ENCODE measurements at regions not wholly inside any gene's neighbourhood (a gene's known extent, or its start where the extent isn't known, plus 50 kb on each side); places are given as distances from the start of the nearest gene placed in this dataset.

DNA sequence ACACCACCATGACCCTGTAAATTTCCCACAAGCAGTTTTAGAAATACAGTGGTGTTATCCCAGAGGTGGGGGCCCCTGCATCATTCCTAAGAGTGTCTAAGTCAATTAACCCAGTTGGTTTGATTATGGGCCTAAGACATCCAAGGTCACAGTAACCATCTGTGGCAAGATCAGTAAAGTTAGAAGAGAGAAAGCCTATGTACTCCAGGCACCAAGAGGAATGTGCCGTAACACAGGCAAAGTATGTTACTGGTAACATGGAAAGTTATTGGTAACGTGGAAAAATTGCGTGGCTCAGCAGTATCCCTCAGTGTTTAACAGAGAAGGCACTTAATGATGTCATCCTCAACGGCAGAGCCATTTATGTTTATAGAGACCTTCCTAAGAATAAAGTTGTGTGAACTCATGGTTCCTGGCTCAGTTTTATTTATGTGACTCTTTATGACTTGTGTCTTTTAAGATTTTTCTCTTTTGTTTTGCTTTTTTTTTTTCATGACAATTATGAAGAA is 144.1 kb upstream of the RASGRP1 start:
- no peak for DNase-seq (ENCODE audit: low spot score)
- intact Hi-C loops (cut with DNase I): loop anchor here in 1 of 2 donors (5.0 kb wide), 1 partner anchor 1049 kb away; no protein-coding TSS in a partner anchor

GRCh38 chr15:38709196-38709595 is 144.6 kb upstream of the RASGRP1 start:
- no peak for DNase-seq (ENCODE audit: low spot score)
- intact Hi-C loops (cut with DNase I): loop anchor here in 1 of 2 donors (5.0 kb wide), 1 partner anchor 1048 kb away; no protein-coding TSS in a partner anchor

GRCh38 chr15:38714309-38715072 is 149.9 kb upstream of the RASGRP1 start:
- intact Hi-C loops (cut with DNase I): loop anchor here in 1 of 2 donors (5.0 kb wide), 1 partner anchor 1048 kb away; no protein-coding TSS in a partner anchor

DNA sequence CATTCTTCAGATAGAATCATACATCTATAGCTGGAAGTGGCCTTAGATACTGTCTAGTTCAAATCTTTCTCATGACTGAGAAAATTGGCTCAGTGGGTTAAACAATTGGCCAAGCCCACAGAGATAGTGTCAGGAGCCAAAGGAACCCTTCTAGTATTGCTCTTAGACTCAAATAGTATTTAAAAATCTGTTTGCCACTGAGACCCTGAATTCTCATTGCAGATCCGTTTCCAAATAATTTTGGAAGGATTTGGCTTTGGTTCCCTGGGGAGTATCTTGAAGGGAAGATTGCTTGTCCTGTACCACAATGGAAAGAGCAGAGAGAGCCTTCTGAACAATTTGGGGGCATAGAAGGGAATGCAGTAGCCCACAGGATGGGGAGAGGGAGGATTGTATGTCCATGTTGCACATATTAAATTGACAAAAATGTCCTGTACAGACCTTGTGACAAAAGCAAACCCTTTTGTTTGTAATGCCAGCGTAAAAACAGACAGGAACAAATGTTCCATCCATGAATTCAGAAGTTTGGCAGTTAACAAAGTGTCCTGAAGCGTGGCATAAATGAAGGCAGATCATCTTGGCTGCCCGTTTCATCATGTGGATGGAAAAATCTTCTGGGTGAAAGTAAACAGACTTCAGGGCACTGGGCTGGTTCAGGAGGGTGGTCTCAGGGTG is 156.4 kb upstream of the RASGRP1 start:
- DNase-seq (ENCODE audit: low spot score): no peak
- intact Hi-C loops (cut with DNase I): no loop called here

More at GRCh38 chr15:38714309-38715072, 149.9 kb upstream of the RASGRP1 start:
- DNase-seq (ENCODE audit: low spot score): no peak

GRCh38 chr15:38721568-38721945 is 156.9 kb upstream of the RASGRP1 start:
- DNase-seq (ENCODE audit: low spot score): no peak
- intact Hi-C loops (cut with DNase I): no loop called here

- no peak for DNase-seq (ENCODE audit: low spot score)
- intact Hi-C loops (cut with DNase I): no loop called here
These were observed 157.6 kb upstream of the RASGRP1 start for GRCh38 chr15:38722236-38722635.

GRCh38 chr15:38724827-38725226 is 160.2 kb upstream of the RASGRP1 start:
- intact Hi-C loops (cut with DNase I): no loop called here
- DNase-seq (ENCODE audit: low spot score): no peak

DNA sequence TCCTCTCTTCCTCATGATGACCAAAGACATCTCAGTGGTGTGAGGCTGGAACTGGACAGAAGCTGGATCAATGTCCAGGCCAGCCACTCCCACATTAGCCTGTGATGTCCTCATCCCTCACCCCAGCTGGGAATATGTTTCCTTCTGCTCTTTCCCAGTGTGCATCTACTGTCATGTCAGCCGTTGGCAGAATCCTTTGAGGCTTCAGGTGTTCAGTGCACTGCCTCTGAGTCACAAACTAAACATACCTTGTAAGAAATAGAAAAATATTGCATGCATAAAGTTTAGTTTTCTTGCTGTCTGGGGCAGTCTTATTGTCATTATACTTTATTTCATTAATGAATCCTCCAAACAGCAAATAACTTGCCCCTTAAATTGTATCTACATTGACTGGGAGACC is 161.6 kb upstream of the RASGRP1 start:
- intact Hi-C loops (cut with DNase I): no loop called here
- DNase-seq (ENCODE audit: low spot score): no peak

DNA sequence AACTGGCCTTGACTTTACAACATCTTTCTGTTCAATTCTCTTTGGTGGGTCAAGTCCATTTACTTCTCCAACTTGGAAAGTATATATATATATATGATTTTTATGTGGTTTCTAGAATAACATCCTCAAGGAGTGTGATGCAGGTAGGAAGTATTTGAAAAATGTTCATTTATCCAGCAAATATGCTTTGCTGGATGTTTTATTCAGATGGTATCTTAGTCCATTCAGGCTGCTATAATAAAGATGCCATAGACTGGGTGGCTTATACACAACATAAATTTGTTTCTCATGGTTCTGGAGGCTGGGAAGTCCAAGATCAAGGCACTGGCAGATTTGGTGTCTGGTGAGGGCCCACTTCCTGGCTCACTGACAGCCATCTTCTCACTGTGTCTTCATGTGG is 168.7 kb upstream of the RASGRP1 start:
- DNase-seq (ENCODE audit: low spot score): no peak
- intact Hi-C loops (cut with DNase I): no loop called here

GRCh38 chr15:38740206-38740605 is 175.6 kb upstream of the RASGRP1 start:
- intact Hi-C loops (cut with DNase I): no loop called here
- DNase-seq (ENCODE audit: low spot score): no peak

- intact Hi-C loops (cut with DNase I): no loop called here
- no peak for DNase-seq (ENCODE audit: low spot score)
These were observed 178.5 kb upstream of the RASGRP1 start for GRCh38 chr15:38743147-38743546.

DNA sequence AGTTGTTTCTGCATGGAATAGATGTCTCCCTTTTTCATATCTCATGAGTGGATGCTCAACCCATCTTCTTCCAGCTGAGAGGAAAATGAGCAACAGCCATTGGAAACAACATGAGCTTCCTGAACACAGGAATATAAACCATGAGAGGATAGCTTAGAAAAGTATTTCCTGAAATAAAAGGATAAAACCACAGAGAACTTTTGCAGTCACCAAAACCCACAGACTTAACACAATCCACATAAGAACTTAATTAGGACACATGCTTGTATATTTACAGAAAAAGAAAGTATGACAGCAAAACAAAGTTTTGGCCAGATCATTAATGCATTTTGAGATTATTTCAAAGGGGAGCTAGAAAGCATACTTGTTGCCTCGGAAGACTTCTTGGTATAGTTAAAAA is 180.5 kb upstream of the RASGRP1 start:
- intact Hi-C loops (cut with DNase I): no loop called here
- DNase-seq (ENCODE audit: low spot score): no peak

GRCh38 chr15:38745626-38746025 is 181.0 kb upstream of the RASGRP1 start:
- no peak for DNase-seq (ENCODE audit: low spot score)
- intact Hi-C loops (cut with DNase I): no loop called here

DNA sequence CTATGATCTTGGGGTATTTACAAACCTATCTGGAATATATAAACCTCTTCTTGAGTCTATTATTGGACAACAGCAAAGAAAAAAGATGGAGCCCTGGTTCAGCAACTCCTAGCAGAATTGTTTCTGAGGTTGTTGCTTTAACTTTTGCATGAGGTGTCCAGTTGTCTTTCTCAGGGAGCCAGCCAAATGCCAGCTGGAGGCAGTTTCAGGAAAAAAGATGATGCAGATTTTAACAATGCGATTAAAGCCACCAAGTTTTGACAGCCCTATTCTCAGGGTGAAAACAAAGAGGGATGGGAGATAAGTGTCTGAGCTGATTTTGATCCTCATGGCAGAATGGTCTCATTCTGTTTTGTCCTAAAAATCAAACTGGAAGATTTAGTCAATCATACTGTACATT is 181.6 kb upstream of the RASGRP1 start:
- intact Hi-C loops (cut with DNase I): no loop called here
- no peak for DNase-seq (ENCODE audit: low spot score)

- intact Hi-C loops (cut with DNase I): no loop called here
- DNase-seq (ENCODE audit: low spot score): no peak
These were observed 184.1 kb upstream of the RASGRP1 start for GRCh38 chr15:38748710-38749109.

GRCh38 chr15:38750786-38751185 is 186.2 kb upstream of the RASGRP1 start:
- no peak for DNase-seq (ENCODE audit: low spot score)
- intact Hi-C loops (cut with DNase I): no loop called here

GRCh38 chr15:38755718-38756117 is 191.1 kb upstream of the RASGRP1 start:
- intact Hi-C loops (cut with DNase I): no loop called here
- no peak for DNase-seq (ENCODE audit: low spot score)

- no peak for DNase-seq (ENCODE audit: low spot score)
- intact Hi-C loops (cut with DNase I): no loop called here
These were observed 191.8 kb upstream of the RASGRP1 start for GRCh38 chr15:38756441-38756840.

DNA sequence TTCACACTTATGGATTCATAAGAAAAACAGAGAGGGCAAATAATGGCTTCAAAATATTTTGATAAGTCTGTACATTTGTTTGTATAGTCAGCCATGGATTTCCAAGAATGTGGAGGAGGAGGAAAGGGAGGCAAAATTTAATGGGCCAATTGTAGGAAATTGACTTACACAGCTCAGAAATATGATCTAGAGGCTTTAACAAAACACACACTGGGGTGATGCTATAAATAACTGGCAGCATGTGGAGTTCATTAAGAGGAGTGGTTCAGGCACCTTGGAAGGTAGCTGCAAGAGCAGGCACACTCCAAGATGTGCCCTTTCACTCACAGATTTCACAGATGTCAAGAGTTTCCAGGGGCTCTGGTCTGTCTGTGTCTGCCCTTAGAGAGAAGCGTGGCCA is 193.4 kb upstream of the RASGRP1 start:
- DNase-seq (ENCODE audit: low spot score): no peak
- intact Hi-C loops (cut with DNase I): no loop called here

GRCh38 chr15:38761681-38762080 is 197.1 kb upstream of the RASGRP1 start:
- DNase-seq (ENCODE audit: low spot score): no peak
- intact Hi-C loops (cut with DNase I): no loop called here

DNA sequence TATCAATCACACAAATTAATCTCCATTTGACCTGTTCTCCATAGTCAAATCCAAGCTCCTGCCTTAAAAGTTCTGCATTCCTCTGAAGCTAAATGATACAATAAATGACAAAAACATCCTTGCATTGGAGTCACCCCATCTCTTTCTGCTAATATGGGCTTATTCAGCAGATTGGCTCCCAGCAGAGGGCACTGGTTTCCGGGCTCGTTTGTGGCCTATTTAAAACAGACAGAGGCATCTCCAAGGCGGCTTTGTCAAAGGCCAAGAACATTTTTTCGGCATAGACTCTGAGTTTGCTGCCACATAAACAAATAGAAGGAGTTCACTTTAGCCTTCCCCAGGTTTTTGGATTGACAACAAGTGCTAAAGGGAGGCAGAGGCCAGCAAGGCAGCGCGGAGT is 204.4 kb upstream of the RASGRP1 start:
- no peak for DNase-seq (ENCODE audit: low spot score)
- intact Hi-C loops (cut with DNase I): no loop called here
